ENCODE measurements at regions not wholly inside any gene's neighbourhood (a gene's known extent, or its start where the extent isn't known, plus 50 kb on each side); places are given as distances from the start of the nearest gene placed in this dataset.

DNA sequence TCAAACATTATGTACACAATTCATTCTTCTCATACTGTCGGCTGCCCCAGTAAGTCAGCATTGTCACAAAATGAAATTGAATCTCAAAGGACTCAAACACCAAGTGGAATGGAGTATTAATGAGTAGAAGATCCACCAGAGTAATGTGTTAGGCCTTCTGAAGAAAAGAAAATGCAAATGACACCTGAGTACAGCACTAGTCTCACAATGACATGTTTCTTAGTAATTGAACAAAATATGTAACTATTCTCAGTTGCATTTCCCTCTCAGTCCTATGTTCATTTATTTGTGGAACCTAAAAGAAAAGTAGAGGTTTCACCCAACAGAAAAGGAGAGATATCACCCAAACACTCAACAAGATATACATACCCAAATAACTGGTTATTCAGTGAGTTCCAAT, 283.9 kb upstream of the THBS1 start:
- Histone ChIP-seq H2AFZ (ENCODE audit: low read depth, low read length) (no peak overlapping the region), H3K36me3 (ENCODE audit: insufficient read depth, low read length) (no peaks in the 10 kb centered on the region), H3K27ac (ENCODE audit: low read length) (no peak overlapping the region), H3K9me3 (ENCODE audit: low read length) (no peaks in the 10 kb centered on the region), H4K20me1 (ENCODE audit: insufficient read depth) (no peaks in the 10 kb centered on the region), H3K27me3 (ENCODE audit: insufficient read depth, low read depth, low read length) (no peaks in the 10 kb centered on the region), H3K9me2 (ENCODE audit: insufficient read depth, low read length) (no peaks in the 10 kb centered on the region), H3K4me2 (ENCODE audit: low read length) (no peak overlapping the region), H3K4me3 (ENCODE audit: low read length) (no peak overlapping the region), H3F3A (ENCODE audit: insufficient read depth, low read length, poor library complexity, severe bottlenecking) (no peaks in the 10 kb centered on the region), H3K79me2 (replicated peaks; ENCODE audit: insufficient read depth, low read length) (no peaks in the 10 kb centered on the region), H3K9ac (ENCODE audit: low read length) (no peak overlapping the region)
- TF ChIP-seq, protein P1, sequence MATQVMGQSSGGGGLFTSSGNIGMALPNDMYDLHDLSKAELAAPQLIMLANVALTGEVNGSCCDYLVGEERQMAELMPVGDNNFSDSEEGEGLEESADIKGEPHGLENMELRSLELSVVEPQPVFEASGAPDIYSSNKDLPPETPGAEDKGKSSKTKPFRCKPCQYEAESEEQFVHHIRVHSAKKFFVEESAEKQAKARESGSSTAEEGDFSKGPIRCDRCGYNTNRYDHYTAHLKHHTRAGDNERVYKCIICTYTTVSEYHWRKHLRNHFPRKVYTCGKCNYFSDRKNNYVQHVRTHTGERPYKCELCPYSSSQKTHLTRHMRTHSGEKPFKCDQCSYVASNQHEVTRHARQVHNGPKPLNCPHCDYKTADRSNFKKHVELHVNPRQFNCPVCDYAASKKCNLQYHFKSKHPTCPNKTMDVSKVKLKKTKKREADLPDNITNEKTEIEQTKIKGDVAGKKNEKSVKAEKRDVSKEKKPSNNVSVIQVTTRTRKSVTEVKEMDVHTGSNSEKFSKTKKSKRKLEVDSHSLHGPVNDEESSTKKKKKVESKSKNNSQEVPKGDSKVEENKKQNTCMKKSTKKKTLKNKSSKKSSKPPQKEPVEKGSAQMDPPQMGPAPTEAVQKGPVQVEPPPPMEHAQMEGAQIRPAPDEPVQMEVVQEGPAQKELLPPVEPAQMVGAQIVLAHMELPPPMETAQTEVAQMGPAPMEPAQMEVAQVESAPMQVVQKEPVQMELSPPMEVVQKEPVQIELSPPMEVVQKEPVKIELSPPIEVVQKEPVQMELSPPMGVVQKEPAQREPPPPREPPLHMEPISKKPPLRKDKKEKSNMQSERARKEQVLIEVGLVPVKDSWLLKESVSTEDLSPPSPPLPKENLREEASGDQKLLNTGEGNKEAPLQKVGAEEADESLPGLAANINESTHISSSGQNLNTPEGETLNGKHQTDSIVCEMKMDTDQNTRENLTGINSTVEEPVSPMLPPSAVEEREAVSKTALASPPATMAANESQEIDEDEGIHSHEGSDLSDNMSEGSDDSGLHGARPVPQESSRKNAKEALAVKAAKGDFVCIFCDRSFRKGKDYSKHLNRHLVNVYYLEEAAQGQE (IDR thresholded peaks at IDR 0.05; ENCODE audit: borderline replicate concordance): no peak
- no peak for TF ChIP-seq RAD21 (conservative IDR thresholded peaks at IDR 0.05)
- no peak for TF ChIP-seq SMC3 (conservative IDR thresholded peaks at IDR 0.05; ENCODE audit: poor library complexity)
- TF ChIP-seq POLR2AphosphoS5 (IDR thresholded peaks at IDR 0.05): no peak
- TF ChIP-seq TAF1 (IDR thresholded peaks at IDR 0.05; ENCODE audit: low read depth): no peak
- TF ChIP-seq MXI1 (conservative IDR thresholded peaks at IDR 0.05; ENCODE audit: poor library complexity, severe bottlenecking): no peak
- TF ChIP-seq EP300 (conservative IDR thresholded peaks at IDR 0.05; ENCODE audit: poor library complexity, severe bottlenecking): no peak
- no peak for TF ChIP-seq EZH2 (IDR thresholded peaks at IDR 0.05; ENCODE audit: borderline replicate concordance, insufficient read depth, low read length, poor library complexity, severe bottlenecking)
- TF ChIP-seq, protein P2, sequence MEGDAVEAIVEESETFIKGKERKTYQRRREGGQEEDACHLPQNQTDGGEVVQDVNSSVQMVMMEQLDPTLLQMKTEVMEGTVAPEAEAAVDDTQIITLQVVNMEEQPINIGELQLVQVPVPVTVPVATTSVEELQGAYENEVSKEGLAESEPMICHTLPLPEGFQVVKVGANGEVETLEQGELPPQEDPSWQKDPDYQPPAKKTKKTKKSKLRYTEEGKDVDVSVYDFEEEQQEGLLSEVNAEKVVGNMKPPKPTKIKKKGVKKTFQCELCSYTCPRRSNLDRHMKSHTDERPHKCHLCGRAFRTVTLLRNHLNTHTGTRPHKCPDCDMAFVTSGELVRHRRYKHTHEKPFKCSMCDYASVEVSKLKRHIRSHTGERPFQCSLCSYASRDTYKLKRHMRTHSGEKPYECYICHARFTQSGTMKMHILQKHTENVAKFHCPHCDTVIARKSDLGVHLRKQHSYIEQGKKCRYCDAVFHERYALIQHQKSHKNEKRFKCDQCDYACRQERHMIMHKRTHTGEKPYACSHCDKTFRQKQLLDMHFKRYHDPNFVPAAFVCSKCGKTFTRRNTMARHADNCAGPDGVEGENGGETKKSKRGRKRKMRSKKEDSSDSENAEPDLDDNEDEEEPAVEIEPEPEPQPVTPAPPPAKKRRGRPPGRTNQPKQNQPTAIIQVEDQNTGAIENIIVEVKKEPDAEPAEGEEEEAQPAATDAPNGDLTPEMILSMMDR (IDR thresholded peaks at IDR 0.05; ENCODE audit: poor library complexity, severe bottlenecking): no peak

DNA sequence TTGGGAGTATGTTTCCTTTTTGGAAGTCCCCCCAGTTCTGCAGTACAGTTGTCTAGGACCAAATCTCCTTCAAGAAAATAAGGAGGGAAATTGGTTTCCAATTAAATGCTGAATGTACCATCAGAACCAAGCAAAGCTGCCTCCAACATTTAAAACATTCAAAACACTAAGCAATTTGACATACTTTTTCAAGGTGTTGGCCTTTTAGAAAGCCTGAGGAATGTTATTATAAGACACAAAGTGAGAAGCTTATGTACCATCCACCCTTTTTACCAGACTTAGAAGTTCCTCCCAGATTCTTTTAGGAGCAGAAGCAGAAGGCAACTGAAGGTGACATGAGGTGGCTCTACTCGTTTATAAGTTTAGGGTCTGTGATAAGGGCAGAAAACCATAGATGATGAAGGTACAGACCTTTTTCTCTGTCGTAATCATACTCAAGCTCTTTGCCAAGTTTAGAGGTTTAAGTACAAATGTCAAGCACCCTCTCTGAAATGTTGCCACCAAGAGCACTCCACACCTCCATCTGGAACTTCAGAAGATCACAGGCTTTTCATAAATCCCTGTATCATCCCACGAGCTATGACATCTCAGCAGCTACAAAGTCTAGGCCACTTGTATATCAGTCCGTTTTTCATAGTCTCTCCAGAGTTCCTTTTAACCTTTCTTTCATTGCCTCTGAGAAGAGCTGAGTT, 282.5 kb upstream of the THBS1 start:
- TF ChIP-seq RAD21 (conservative IDR thresholded peaks at IDR 0.05) (no peak), EP300 (conservative IDR thresholded peaks at IDR 0.05; ENCODE audit: poor library complexity, severe bottlenecking) (no peak), TAF1 (IDR thresholded peaks at IDR 0.05; ENCODE audit: low read depth) (no peak), SMC3 (conservative IDR thresholded peaks at IDR 0.05; ENCODE audit: poor library complexity) (no peak), EZH2 (IDR thresholded peaks at IDR 0.05; ENCODE audit: borderline replicate concordance, insufficient read depth, low read length, poor library complexity, severe bottlenecking) (no peak)
- H3K4me2 ChIP-seq (ENCODE audit: low read length): no peak overlapping the region
- H3K9ac ChIP-seq (ENCODE audit: low read length): no peak overlapping the region
- no peaks in the 10 kb centered on the region for H3K36me3 ChIP-seq (ENCODE audit: insufficient read depth, low read length)
- no peaks in the 10 kb centered on the region for H3K79me2 ChIP-seq (replicated peaks; ENCODE audit: insufficient read depth, low read length)
- no peaks in the 10 kb centered on the region for H3K27me3 ChIP-seq (ENCODE audit: insufficient read depth, low read depth, low read length)
- H3K9me2 ChIP-seq (ENCODE audit: insufficient read depth, low read length): no peaks in the 10 kb centered on the region
- H4K20me1 ChIP-seq (ENCODE audit: insufficient read depth): no peaks in the 10 kb centered on the region
- H3K4me3 ChIP-seq (ENCODE audit: low read length): no peak overlapping the region
- H2AFZ ChIP-seq (ENCODE audit: low read depth, low read length): no peak overlapping the region
- H3K27ac ChIP-seq (ENCODE audit: low read length): no peak overlapping the region
- H3K9me3 ChIP-seq (ENCODE audit: low read length): no peaks in the 10 kb centered on the region
- no peaks in the 10 kb centered on the region for H3F3A ChIP-seq (ENCODE audit: insufficient read depth, low read length, poor library complexity, severe bottlenecking)
